Uterus (tissue), 3 donors: ENCODE measurements at regions not wholly inside any gene's neighbourhood (a gene's known extent, or its start where the extent isn't known, plus 50 kb on each side); places are given as distances from the start of the nearest gene placed in this dataset.

Experiments used
- DNase-seq, 2 donors: peaks; one replicate each; pipeline ENCODE4 v3.0.0-alpha.2; 2019 to 2020
- H3K27ac ChIP-seq, 2 donors: fragments of 200-600 bp; sonication (generic); 1 replicate in 1 of 2; 2 replicates in 1 of 2; pipeline ENCODE4 v1.5.1; 2016 to 2018
- H3K27me3 ChIP-seq, 2 donors: fragments of 200-600 bp; sonication (generic); one replicate each; pipeline ENCODE4 v1.5.1; 2018 to 2019; ENCODE audit warnings: control low read depth in 1 of 2
- H3K36me3 ChIP-seq, 2 donors: fragments of 200-600 bp; sonication (generic); one replicate each; pipeline ENCODE4 v1.5.1; 2019; ENCODE audit warnings: control low read depth in 1 of 2
- H3K4me1 ChIP-seq, 2 donors: fragments of 200-600 bp; sonication (generic); one replicate each; pipeline ENCODE4 v1.5.1; 2018 to 2019; ENCODE audit warnings: control low read depth in 1 of 2
- H3K4me3 ChIP-seq, 2 donors: fragments of 200-600 bp; sonication (generic); 1 replicate in 1 of 2; 2 replicates in 1 of 2; pipeline ENCODE4 v1.5.1; 2018 to 2019; ENCODE audit warnings: mild to moderate bottlenecking in 1 of 2
- H3K9me3 ChIP-seq, 2 donors: fragments of 200-600 bp; sonication (generic); one replicate each; pipeline ENCODE4 v1.5.1; 2019; ENCODE audit warnings: control low read depth in 1 of 2
- CTCF ChIP-seq, 4 experiments: fragments of 200-600 bp in 2 of 4; fragments of 450-650 bp in 2 of 4; sonication (generic) in 2 of 4; IDR thresholded peaks; one replicate each; pipeline ENCODE4 v1.5.1; 2016 to 2019; ENCODE audit warnings: antibody characterized with exemption in 4 of 4, mild to moderate bottlenecking in 2 of 4, moderate library complexity in 1 of 4
- POLR2A ChIP-seq, 2 donors: fragments of 450-650 bp; IDR thresholded peaks; one replicate each; pipeline ENCODE4 v1.6.1; 2016; ENCODE audit warnings: antibody characterized with exemption in 2 of 2, mild to moderate bottlenecking in 1 of 2, moderate library complexity in 1 of 2
- intact Hi-C: fragments of 100-400 bp; cut with DNase I; formaldehyde crosslinking; loops from one replicate; pipeline ENCODE4 v1.15.1; 2023; ENCODE audit warnings: low total_unique reads
- donor health status: DM: yes; HTN: yes; CAD: no.

GRCh38 chr6:1089859-1090258 lies 222.0 kb upstream of the FOXQ1 start:
- intact Hi-C loops, result no loop called here
- H3K9me3 ChIP-seq, result no peaks in the 10 kb centered on the region
- H3K36me3 ChIP-seq, result no peaks in the 10 kb centered on the region
- no peaks in the 10 kb centered on the region for H3K27me3 ChIP-seq
- no peaks in the 10 kb centered on the region for H3K4me1 ChIP-seq
- TF ChIP-seq CTCF (IDR thresholded peaks at IDR 0.05), result no peak
- H3K27ac ChIP-seq, result no peak overlapping the region
- H3K4me3 ChIP-seq, result no peak overlapping the region
- no peak for DNase-seq

- no peak overlapping the region for H3K27ac ChIP-seq
- intact Hi-C loops, result no loop called here
- no peaks in the 10 kb centered on the region for H3K9me3 ChIP-seq
- no peaks in the 10 kb centered on the region for H3K36me3 ChIP-seq
- no peak for DNase-seq
- no peaks in the 10 kb centered on the region for H3K27me3 ChIP-seq
- H3K4me3 ChIP-seq, result no peak overlapping the region
- no peaks in the 10 kb centered on the region for H3K4me1 ChIP-seq
- no peak for TF ChIP-seq CTCF (IDR thresholded peaks at IDR 0.05)
- no peak for TF ChIP-seq POLR2A (IDR thresholded peaks at IDR 0.05)
Measured at GRCh38 chr6:1088492-1089001, 223.4 kb upstream of the FOXQ1 start.

- no peak for DNase-seq
- Histone ChIP-seq H3K27ac (no peak overlapping the region), H3K27me3 (no peaks in the 10 kb centered on the region), H3K9me3 (no peaks in the 10 kb centered on the region), H3K4me3 (no peak overlapping the region), H3K36me3 (no peaks in the 10 kb centered on the region), H3K4me1 (no peaks in the 10 kb centered on the region)
- TF ChIP-seq CTCF (IDR thresholded peaks at IDR 0.05) (no peak), POLR2A (IDR thresholded peaks at IDR 0.05) (no peak)
- intact Hi-C loops, result no loop called here
Measured at GRCh38 chr6:1087154-1087843, 224.6 kb upstream of the FOXQ1 start.

DNA sequence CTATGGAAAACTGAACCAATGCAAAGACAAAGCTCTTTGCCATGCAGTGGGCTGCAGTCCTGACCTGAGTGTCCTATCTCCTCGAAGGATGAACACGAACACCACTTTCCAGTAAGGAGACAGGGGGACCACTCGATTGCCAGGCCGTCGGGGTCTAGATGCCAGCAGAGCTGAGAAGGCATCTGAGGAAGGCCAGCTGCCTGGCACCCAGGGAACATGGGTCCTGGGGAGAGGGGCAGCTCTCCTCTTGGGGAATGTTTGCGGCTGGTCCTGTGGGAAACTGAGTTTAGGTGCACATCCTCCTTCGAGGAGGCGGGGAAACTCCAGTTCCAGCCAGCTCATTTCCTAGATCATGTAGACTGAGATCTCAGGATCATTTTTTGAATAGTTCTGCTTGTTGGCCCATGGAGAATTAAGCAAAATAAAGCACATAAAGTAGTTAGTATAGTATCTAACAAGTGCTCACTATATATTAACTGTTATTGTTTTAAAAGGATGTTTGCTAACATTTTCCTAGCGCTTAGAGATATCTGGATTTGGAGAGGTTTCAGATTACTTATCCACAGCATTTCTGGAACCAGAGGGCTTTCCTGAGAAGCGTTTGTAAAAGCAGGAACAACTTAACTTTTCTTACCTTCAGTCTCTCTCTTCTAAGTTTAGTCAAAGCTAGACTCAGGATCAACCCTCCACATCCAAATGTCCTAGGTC lies 225.3 kb upstream of the FOXQ1 start:
- Histone ChIP-seq H3K36me3 (no peaks in the 10 kb centered on the region), H3K9me3 (no peaks in the 10 kb centered on the region), H3K4me1 (no peaks in the 10 kb centered on the region), H3K27ac (no peak overlapping the region), H3K4me3 (no peak overlapping the region), H3K27me3 (no peaks in the 10 kb centered on the region)
- TF ChIP-seq POLR2A (IDR thresholded peaks at IDR 0.05) (no peak), CTCF (IDR thresholded peaks at IDR 0.05) (no peak)
- intact Hi-C loops, result no loop called here
- DNase-seq, result no peak

GRCh38 chr6:1082285-1082935 lies 229.5 kb upstream of the FOXQ1 start:
- no peak overlapping the region for H3K27ac ChIP-seq
- no peak overlapping the region for H3K4me3 ChIP-seq
- no peaks in the 10 kb centered on the region for H3K9me3 ChIP-seq
- DNase-seq, result no peak
- H3K36me3 ChIP-seq, result no peaks in the 10 kb centered on the region
- TF ChIP-seq CTCF (IDR thresholded peaks at IDR 0.05) (no peak), POLR2A (IDR thresholded peaks at IDR 0.05) (no peak)
- H3K4me1 ChIP-seq, result no peaks in the 10 kb centered on the region
- H3K27me3 ChIP-seq, result no peaks in the 10 kb centered on the region
- intact Hi-C loops, result no loop called here
